DOHH2 (cell line): ENCODE measurements at regions not wholly inside any gene's neighbourhood (a gene's known extent, or its start where the extent isn't known, plus 50 kb on each side); places are given as distances from the start of the nearest gene placed in this dataset.

Experiments used
- H3F3A ChIP-seq: fragments of 200-600 bp; sonication (generic), shearing (Covaris generic); 2 replicates; pipeline ENCODE4 v1.6.0; 2016; ENCODE audit warnings: antibody characterized with exemption, mild to moderate bottlenecking; ENCODE audit not compliant: control insufficient read depth, insufficient read depth
- H3K27ac ChIP-seq: fragments of 200-600 bp; sonication (generic); 2 replicates; pipeline ENCODE4 v1.5.1; 2014; ENCODE audit warnings: low read depth, mild to moderate bottlenecking, low read length, moderate library complexity
- H3K27me3 ChIP-seq: fragments of 200-600 bp; sonication (generic); 2 replicates; pipeline ENCODE4 v1.6.1; 2014; ENCODE audit warnings: mild to moderate bottlenecking, low read length, mixed read lengths; ENCODE audit not compliant: control insufficient read depth
- H3K36me3 ChIP-seq: fragments of 200-600 bp; sonication (generic); 2 replicates; pipeline ENCODE4 v1.6.1; 2014; ENCODE audit warnings: mild to moderate bottlenecking, low read length, moderate library complexity, mixed read lengths; ENCODE audit not compliant: control insufficient read depth
- H3K4me1 ChIP-seq: fragments of 200-600 bp; sonication (generic); 2 replicates; pipeline ENCODE4 v1.6.1; 2014; ENCODE audit warnings: mild to moderate bottlenecking, low read length, mixed read lengths; ENCODE audit not compliant: control insufficient read depth
- H3K4me2 ChIP-seq: fragments of 200-600 bp; sonication (generic); 2 replicates; pipeline ENCODE4 v1.6.0; 2014; ENCODE audit warnings: mild to moderate bottlenecking, low read length, moderate library complexity
- H3K4me3 ChIP-seq: fragments of 200-600 bp; sonication (generic); 2 replicates; pipeline ENCODE4 v1.5.1; 2014; ENCODE audit warnings: mild to moderate bottlenecking, low read length, mixed read lengths
- H3K79me2 ChIP-seq: fragments of 200-600 bp; sonication (generic); 2 replicates; pipeline ENCODE4 v1.6.1; 2014; ENCODE audit warnings: mild to moderate bottlenecking, low read length, mixed read lengths; ENCODE audit not compliant: control insufficient read depth
- H3K9me2 ChIP-seq: fragments of 200-600 bp; sonication (generic); replicated peaks from 2 replicates; pipeline ENCODE4 v1.6.1; 2014; ENCODE audit warnings: mild to moderate bottlenecking, low read length, mixed read lengths; ENCODE audit not compliant: control insufficient read depth
- H3K9me3 ChIP-seq: fragments of 200-600 bp; sonication (generic); 2 replicates; pipeline ENCODE4 v1.6.1; 2014; ENCODE audit warnings: antibody characterized with exemption, low read length, mixed read lengths; ENCODE audit not compliant: control insufficient read depth, insufficient read depth
- H4K20me1 ChIP-seq: fragments of 200-600 bp; sonication (generic); 2 replicates; pipeline ENCODE4 v1.6.0; 2014; ENCODE audit warnings: low read depth, mild to moderate bottlenecking, antibody characterized with exemption, low read length, moderate library complexity; ENCODE audit not compliant: control insufficient read depth, insufficient read depth
- CTCF ChIP-seq: fragments of 200-600 bp; sonication (generic); IDR thresholded peaks from one replicate; pipeline ENCODE4 v1.5.1; 2014; ENCODE audit warnings: antibody characterized with exemption, mild to moderate bottlenecking, low read depth, low read length; ENCODE audit not compliant: poor library complexity, severe bottlenecking
- EZH2phosphoT487 ChIP-seq: fragments of 200-600 bp; sonication (generic); IDR thresholded peaks from 2 replicates; pipeline ENCODE4 v1.6.1; 2017; ENCODE audit warnings: borderline replicate concordance, mild to moderate bottlenecking, antibody characterized with exemption, low read length, moderate library complexity, mixed read lengths

GRCh38 chr1:56434025-56434424, 145.3 kb downstream of the PLPP3 start:
- no peak overlapping the region for H3K27ac ChIP-seq
- TF ChIP-seq CTCF (no peak), EZH2phosphoT487 (no peak)
- H3K4me2 ChIP-seq: no peak overlapping the region
- peaks cover 31% of the 10 kb centered on the region for H3K4me1 ChIP-seq
- H3K79me2 ChIP-seq: no peaks in the 10 kb centered on the region
- H3F3A ChIP-seq: no peaks in the 10 kb centered on the region
- H3K9me3 ChIP-seq: no peaks in the 10 kb centered on the region
- no peaks in the 10 kb centered on the region for H3K27me3 ChIP-seq
- H3K4me3 ChIP-seq: no peak overlapping the region
- no peaks in the 10 kb centered on the region for H3K9me2 ChIP-seq
- H4K20me1 ChIP-seq: no peaks in the 10 kb centered on the region
- H3K36me3 ChIP-seq: no peaks in the 10 kb centered on the region

GRCh38 chr1:56433056-56433577, 146.2 kb downstream of the PLPP3 start:
- Histone ChIP-seq H3K4me2 (peak overlapping the region; percentile 24), H4K20me1 (no peaks in the 10 kb centered on the region), H3K79me2 (no peaks in the 10 kb centered on the region), H3K9me2 (no peaks in the 10 kb centered on the region), H3K4me1 (peaks cover 31% of the 10 kb centered on the region), H3K27me3 (no peaks in the 10 kb centered on the region), H3K36me3 (no peaks in the 10 kb centered on the region), H3K27ac (no peak overlapping the region), H3K9me3 (no peaks in the 10 kb centered on the region), H3F3A (no peaks in the 10 kb centered on the region), H3K4me3 (no peak overlapping the region)
- TF ChIP-seq CTCF (no peak), EZH2phosphoT487 (no peak)

- Histone ChIP-seq H3K9me2 (no peaks in the 10 kb centered on the region), H3K4me2 (peak overlapping the region; percentile 24), H3F3A (no peaks in the 10 kb centered on the region), H3K27ac (no peak overlapping the region), H3K4me1 (peaks cover 31% of the 10 kb centered on the region), H4K20me1 (no peaks in the 10 kb centered on the region), H3K4me3 (no peak overlapping the region), H3K27me3 (no peaks in the 10 kb centered on the region), H3K9me3 (no peaks in the 10 kb centered on the region), H3K79me2 (no peaks in the 10 kb centered on the region), H3K36me3 (no peaks in the 10 kb centered on the region)
- no peak for TF ChIP-seq CTCF
- TF ChIP-seq EZH2phosphoT487: no peak
Observed at GRCh38 chr1:56432166-56432971, 147.0 kb downstream of the PLPP3 start.
